ENCODE measurements at regions not wholly inside any gene's neighbourhood (a gene's known extent, or its start where the extent isn't known, plus 50 kb on each side); places are given as distances from the start of the nearest gene placed in this dataset.
A peak's percentile ranks its signal among the peaks of the same experiment; 100 is the strongest.
"Not testable (repeated sequence)": the region's sequence is repeated elsewhere in the genome, so short reads cannot be mapped to it uniquely, and the experiment has no call there.

GRCh38 chr16:87100306-87101058, 216.7 kb downstream of the C16orf95 start:
- no peak for DNase-seq (ENCODE audit: low spot score)

GRCh38 chr16:87101903-87102302, 215.3 kb downstream of the C16orf95 start:
- no peak for DNase-seq (ENCODE audit: low spot score)

- no peak for DNase-seq (ENCODE audit: low spot score)
Observed at GRCh38 chr16:87107201-87107600, 210.0 kb downstream of the C16orf95 start.

GRCh38 chr16:87108278-87108677, 208.9 kb downstream of the C16orf95 start:
- no peak for DNase-seq (ENCODE audit: low spot score)

- no peak for DNase-seq (ENCODE audit: low spot score)
Observed at GRCh38 chr16:87108941-87109340, 208.3 kb downstream of the C16orf95 start.

GRCh38 chr16:87114832-87115231, 202.4 kb downstream of the C16orf95 start:
- DNase-seq (ENCODE audit: low spot score), result no peak

GRCh38 chr16:87115646-87116045, 201.5 kb downstream of the C16orf95 start:
- DNase-seq (ENCODE audit: low spot score), result no peak

- no peak for DNase-seq (ENCODE audit: low spot score)
Observed at GRCh38 chr16:87117936-87118335, 199.3 kb downstream of the C16orf95 start.

GRCh38 chr16:87119168-87119567, 198.0 kb downstream of the C16orf95 start:
- DNase-seq (ENCODE audit: low spot score), result no peak

- DNase-seq (ENCODE audit: low spot score), result no peak
Observed at GRCh38 chr16:87119748-87120147, 197.4 kb downstream of the C16orf95 start.

GRCh38 chr16:87121816-87122215, 195.4 kb downstream of the C16orf95 start:
- DNase-seq (ENCODE audit: low spot score), result no peak

- no peak for DNase-seq (ENCODE audit: low spot score)
Observed at GRCh38 chr16:87123356-87124001, 193.7 kb downstream of the C16orf95 start.

GRCh38 chr16:87124405-87124804, 192.8 kb downstream of the C16orf95 start:
- not testable (repeated sequence) for DNase-seq (ENCODE audit: low spot score)

- no peak for DNase-seq (ENCODE audit: low spot score)
Observed at GRCh38 chr16:87125206-87126155, 191.7 kb downstream of the C16orf95 start.

GRCh38 chr16:87126403-87127025, 190.7 kb downstream of the C16orf95 start:
- no peak for DNase-seq (ENCODE audit: low spot score)

- DNase-seq (ENCODE audit: low spot score), result no peak
Observed at GRCh38 chr16:87127061-87127765, 190.0 kb downstream of the C16orf95 start.

- DNase-seq (ENCODE audit: low spot score), result no peak
Observed at GRCh38 chr16:87127766-87128147, 189.4 kb downstream of the C16orf95 start.

- DNase-seq (ENCODE audit: low spot score), result peak; percentile 28
Observed at GRCh38 chr16:87129771-87130170, 187.4 kb downstream of the C16orf95 start.

GRCh38 chr16:87131061-87131995, 185.9 kb downstream of the C16orf95 start:
- DNase-seq (ENCODE audit: low spot score), result no peak

- DNase-seq (ENCODE audit: low spot score), result no peak
Observed at GRCh38 chr16:87131996-87132345, 185.2 kb downstream of the C16orf95 start.
